T-helper 2 cell treated with Interferon-gamma antibody and Interleukin-4, amounts not matched to agents 100 ng/mL and 5 ng/mL, for 36 hours (primary cell): ENCODE measurements at regions not wholly inside any gene's neighbourhood (a gene's known extent, or its start where the extent isn't known, plus 50 kb on each side); places are given as distances from the start of the nearest gene placed in this dataset.

Experiments used
- intact Hi-C: fragments of 100-400 bp; cut with micrococcal nuclease; formaldehyde crosslinking; loops from one replicate; pipeline ENCODE4 v1.15.1; 2023

DNA sequence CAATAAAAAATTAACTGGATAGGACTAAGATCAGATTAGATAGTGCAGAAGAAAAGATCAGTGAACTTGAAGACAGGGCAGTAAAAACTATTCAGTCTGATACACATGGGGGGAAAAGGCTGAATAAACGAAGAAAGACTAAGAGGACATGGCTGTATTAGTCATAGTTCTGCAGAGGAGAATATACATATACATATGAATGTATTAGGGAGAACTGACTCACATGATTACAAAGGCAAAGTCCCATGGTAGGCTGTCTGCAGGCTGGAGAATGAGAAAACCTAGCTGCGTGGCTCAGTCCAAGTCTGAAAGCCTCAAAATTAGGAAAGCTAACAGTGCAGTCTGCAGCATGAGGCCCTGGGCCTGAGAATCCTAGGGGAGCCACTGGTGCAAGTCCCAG is 98.2 kb upstream of the GNAO1 start:
- intact Hi-C loops: no loop called here

DNA sequence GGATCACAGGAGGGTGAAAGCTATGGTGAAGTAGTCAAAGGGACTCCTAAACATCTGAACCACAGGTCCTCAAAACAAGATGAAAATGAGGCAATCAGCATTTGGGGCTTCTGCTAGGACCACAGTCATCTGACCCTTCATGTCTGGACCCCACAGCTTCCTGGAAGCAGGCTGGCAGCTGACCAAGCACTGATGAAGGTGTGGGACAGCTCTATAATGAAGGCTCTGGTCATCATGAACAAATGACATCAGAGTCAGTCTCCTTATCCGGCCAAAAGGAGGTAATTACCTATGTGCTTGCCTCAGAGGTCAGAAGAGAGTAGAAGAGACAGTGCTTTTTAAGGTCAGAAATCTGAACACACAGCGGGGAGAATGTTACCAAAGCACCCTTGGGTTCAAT is 101.2 kb upstream of the GNAO1 start:
- intact Hi-C loops: no loop called here

GRCh38 chr16:56087626-56088025 is 103.7 kb upstream of the GNAO1 start:
- intact Hi-C loops: no loop called here

DNA sequence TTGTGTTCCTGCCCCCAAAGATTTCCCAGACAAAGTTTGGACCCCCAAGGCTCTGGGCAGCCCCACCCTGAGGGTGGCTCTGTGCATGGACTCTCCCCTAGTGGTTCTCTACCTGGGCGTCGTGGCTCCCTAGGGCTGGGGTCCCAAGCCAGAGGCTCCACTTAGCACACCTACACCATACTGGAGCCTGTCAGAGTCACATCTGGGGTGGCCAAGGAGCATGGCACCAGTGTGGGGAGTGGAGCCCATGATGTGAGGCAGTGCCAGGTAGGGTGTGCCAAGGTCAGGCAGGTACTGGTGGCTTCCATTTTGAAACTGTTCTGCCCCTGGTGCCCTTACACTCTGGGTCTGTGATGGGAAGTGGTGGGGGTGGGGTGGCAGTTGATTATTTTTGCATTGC is 109.9 kb upstream of the GNAO1 start:
- intact Hi-C loops: no loop called here

DNA sequence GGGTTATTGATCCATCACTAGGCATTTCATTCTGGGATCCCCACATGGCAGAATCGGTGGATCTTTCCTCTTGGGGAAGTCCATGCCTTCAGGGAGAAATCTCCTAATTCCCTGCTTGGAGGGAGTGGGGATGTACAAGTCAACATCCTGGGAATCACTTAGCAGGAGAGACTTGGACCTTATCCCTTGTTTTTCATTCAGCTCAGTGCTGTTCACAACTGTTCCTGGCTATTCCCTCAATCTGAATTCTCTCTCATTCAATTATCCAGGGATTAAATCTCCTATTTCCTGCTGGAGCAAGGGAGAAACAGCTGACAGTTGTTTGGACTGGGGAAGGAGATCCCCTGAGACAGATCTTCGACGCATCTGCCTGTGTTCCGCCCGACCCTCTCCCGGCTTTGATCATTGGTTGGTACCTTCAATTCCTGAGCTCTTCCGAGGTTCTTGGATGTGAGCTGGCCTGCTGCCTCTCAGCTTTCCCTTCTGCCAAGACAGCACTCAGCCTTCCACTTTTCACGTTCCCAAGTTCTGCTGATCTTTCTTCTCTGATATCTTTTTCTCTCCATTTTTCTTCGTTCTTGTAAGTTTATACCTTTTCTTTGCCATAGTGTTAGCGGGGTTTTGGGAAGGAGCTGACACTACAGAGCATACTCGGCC is 115.4 kb upstream of the GNAO1 start:
- intact Hi-C loops: no loop called here

DNA sequence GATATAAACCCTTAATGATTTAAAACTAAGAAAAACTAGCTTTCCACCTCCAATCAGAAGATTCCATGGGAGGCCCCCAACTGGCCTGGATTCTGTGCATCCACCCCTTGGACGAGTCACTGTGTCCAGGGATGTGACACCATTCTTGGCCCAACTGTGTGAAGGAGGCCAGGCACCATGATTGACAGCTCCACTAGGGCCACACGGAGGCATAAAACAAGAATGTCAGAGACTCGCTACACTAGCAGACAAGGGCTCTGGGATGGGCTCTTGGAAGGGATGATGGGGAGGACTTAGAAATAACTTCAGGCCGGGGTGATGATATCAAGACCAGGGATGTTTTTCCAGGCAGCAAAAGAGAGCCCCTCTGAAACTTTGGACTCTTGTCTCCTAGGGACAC is 117.8 kb upstream of the GNAO1 start:
- intact Hi-C loops: no loop called here

DNA sequence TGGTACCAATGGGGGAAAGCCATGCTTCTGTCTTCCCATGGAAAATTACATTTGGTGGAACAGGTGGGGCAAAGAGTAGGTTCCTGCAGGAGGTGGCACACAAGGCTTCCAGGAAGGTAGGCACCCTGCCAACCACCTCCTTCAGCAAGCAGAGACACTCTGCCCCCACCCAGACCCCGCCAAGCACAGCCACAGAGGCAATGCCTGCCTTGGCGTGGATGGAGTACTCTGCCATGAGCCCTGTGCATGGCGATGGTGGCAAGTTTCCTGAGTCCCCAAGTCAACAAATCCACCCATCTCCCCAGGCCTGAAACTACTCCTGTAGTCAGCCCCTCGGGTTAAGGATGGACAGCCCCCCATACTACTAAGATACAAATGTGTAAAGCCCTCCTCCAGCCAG is 119.2 kb upstream of the GNAO1 start:
- intact Hi-C loops: no loop called here

DNA sequence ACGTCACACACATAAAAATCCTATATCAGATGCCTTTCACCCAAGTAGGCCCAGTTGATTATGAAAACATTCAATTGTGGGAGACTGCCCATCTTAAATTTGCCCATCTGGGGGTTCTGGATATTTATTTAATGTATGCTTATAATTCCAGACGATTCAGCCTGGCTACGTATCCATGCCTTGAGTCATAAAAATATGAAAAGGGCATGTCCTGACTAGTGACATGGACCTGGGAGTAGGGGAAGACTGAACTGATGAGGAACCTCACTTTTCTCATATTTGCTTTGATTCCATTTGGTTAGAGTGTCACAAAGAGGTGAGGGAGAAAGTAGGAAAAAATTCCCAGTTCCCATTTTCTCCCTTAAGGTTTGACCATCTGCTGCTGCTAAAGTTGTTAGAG is 122.5 kb upstream of the GNAO1 start:
- intact Hi-C loops: no loop called here

GRCh38 chr16:56068314-56068713 is 123.0 kb upstream of the GNAO1 start:
- intact Hi-C loops: no loop called here

GRCh38 chr16:56067406-56067805 is 123.9 kb upstream of the GNAO1 start:
- intact Hi-C loops: no loop called here

GRCh38 chr16:56066617-56067016 is 124.7 kb upstream of the GNAO1 start:
- intact Hi-C loops: no loop called here

DNA sequence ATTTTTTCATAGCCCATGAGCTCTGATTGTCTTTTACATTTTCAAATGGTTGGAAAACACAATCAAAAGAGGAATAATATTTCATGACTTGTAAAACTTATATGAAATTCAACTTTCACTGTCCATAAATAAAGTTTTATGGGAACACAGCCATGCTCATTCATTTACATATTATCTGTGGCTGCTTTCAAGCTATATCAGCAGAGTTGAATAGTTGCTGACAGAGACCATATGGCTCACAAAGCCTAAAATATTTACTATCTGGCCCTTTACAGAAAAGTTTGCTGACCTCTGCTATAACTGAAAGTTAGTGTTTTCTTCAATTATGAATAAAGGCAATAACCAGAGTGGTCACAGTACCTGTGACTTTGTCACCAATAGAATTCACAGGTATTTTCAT is 128.2 kb upstream of the GNAO1 start:
- intact Hi-C loops: no loop called here

- intact Hi-C loops: no loop called here
These were observed 134.1 kb upstream of the GNAO1 start for GRCh38 chr16:56057151-56057550.

DNA sequence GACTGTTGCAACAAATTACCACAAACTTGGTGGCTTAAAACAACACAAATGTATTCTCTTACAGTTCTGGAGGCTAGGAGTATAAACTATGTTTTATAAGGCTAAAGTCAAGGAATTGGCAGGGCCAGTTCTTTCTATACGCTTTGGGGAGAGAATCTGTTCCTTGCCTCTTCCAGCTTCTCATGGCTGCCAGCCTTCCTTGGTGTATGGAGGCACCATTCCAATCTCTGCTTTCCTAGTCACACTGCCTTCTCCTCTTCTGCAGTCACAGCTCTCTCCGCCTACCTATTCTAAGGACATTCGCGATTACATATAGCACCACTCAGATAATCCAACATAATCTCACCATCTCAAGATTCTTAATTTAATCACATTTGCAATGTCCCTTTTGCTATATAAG is 140.4 kb upstream of the GNAO1 start:
- intact Hi-C loops: no loop called here

DNA sequence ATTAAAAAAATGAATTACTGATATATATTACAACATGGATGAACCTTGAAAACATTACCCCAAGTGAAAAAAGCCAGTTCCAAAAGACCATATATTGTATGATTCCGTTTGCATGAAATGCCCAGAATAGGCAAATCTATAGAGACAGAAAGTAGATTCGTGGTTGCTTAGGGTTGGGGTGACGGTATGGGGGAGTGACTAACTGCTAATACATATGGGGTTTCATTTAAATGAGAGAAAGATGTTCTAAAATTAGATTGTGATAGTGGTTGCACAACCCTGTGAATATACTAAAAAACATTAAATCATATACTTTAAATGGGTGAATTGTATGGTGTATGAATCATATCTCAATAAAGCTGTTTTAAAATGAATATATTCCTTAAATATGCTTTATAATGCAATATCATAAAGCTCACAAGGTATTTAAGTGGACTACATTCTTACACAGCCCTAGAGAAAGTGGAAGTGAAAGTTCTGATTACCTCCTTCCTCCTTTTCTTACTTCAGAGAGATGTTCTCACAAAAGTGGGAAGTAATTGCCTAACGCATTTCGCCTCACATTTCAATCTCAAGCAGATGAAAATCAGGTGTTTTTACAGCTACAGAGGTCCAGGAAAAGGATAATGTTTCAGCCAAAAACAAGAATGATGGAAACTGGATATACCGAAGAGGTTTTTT is 142.7 kb upstream of the GNAO1 start:
- intact Hi-C loops: no loop called here

DNA sequence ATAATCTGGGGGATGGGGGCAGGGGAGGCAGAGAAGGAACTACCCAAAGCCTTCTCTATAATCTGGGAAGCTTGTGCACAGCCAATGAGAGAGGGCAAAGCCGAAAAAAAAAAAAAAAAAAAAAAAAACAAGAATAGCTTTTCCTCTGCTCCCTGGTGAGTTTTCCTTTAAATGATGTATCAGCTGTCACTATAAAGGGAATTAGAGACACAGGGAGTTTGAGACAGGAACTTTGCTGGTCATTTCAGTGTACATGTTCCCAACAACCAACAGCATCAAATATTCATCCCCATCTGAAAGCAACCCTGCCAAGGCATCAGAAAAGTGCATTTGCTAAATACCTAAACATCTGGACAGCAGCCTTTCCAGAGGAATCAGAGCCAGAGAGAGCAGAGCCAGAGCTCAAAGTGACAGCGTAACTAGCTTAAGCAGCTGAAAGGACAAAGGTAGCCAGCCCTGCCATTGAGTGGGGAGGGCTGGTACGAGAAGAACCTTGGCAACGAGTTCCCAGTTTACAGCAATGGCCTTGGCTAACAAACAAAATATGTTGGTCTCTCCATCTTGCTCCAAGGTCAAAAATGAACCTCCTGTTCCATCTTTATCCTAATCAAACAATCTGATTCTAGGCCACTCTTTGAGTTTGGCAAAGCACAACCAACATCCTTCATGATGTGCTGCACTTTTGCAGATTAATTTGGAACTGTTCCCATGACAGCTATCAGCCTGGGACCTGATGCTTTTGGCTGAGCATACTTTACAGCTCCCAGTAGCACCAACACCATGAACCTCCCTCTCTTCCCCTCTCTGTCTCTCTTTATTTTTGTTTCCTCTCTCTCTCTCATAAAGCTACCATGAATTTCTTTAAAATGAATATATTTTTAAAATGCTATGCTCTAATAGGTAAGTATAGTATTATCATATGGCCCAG is 143.7 kb upstream of the GNAO1 start:
- intact Hi-C loops: no loop called here

- intact Hi-C loops: no loop called here
These were observed 148.9 kb upstream of the GNAO1 start for GRCh38 chr16:56042416-56042815.

DNA sequence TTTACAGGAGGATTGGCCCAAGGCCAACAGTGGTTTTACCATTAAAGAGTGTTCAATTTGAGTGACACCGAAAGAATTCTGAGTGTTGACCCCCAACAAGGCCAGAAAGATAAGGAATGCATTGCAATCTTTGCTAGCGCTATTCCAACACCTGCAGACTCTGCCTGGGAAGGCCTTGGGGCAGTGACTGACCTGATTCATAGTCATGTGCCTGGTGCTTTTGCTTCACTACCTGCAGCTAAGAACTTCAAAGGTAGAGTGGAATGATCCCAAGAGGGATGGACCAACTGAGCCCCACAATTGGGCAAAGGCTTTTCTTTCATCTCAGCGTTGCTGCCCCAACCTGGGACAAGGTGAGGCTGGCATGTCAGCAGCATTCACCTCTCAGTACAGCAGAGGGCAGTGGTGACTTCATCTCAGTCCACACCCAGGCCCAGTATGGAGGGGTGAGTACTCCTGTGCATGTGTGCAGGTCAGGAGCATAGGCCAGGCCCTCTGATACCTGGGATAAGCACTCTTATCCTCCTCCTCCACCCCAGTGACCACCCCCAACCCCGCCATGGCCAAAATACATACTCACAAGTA is 149.6 kb upstream of the GNAO1 start:
- intact Hi-C loops: loop anchor here (1.0 kb wide), 2 partner anchors 162 to 277 kb away; no protein-coding TSS in a partner anchor

DNA sequence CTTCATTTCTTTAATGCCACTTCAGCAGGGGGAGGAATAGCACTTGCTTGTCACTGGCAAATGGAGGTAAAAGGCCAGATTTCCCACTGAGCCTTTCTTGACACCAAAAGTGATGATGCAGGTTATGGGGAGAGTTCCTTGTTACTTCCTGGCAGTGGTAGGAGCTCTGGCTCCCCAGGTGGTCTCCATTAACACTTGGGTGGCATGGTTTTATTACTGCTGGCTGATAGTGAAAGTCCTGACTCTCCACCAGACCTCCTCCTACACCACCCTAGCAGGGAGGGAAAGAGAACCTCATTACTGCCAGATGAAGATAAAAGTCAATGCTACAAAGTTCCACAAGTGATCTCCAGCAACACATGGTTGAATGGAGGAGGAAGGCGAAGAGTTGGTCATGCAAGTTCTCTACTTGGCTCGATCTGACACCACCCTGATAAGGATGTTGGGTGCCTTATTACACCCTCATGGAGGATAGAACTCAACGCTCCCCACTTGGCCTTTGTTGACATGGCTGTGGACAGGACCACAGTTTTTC is 152.7 kb upstream of the GNAO1 start:
- intact Hi-C loops: no loop called here

DNA sequence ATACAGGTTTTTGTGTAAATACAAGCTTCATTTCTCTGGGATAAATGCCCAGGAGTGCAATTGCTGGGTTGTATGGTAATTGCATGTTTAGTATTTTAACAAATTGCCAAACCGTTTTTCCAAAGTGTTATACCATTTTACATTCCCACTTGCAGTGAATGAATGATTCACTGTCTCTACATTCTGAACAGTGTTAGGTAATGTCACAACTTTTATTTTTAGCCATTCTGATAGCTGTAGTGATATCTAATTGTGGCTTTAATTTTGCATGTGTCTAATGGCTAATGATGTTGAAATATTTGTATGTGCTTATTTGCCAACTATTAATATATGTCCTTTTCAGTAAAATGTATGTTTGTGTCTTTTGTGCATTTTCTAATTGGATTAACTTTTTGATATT is 156.9 kb upstream of the CES5A start:
- intact Hi-C loops: no loop called here

DNA sequence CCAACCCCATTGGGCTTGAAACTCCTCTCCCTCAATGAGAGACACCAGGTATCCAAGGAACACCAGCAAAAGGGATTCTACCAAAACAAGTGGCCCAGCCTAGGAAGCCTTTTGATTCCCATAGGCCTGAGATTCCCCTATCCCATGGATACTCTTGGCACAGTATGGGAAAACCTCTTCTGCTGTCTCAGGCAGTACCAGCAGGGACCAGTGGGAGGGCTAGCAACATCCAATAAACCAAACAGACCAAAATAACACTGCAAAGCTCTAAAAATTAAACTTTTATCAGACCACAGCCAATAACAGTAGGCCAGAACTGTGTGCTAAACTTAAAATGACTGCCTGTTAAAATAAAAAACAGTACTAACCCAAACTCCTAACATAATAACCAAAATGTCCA is 153.9 kb upstream of the CES5A start:
- intact Hi-C loops: no loop called here

GRCh38 chr16:56022818-56023217 is 147.6 kb upstream of the CES5A start:
- intact Hi-C loops: no loop called here
